Activated CD4-positive, alpha-beta T cell treated with anti-CD3 and anti-CD28 coated beads for 24 hours (primary cell): ENCODE measurements at regions not wholly inside any gene's neighbourhood (a gene's known extent, or its start where the extent isn't known, plus 50 kb on each side); places are given as distances from the start of the nearest gene placed in this dataset.

Experiments
- DNase-seq, 2 donors: peaks; one replicate each; pipeline ENCODE4 v3.0.0-alpha.2; 2020; ENCODE audit warnings: low read depth in 2 of 2

DNA sequence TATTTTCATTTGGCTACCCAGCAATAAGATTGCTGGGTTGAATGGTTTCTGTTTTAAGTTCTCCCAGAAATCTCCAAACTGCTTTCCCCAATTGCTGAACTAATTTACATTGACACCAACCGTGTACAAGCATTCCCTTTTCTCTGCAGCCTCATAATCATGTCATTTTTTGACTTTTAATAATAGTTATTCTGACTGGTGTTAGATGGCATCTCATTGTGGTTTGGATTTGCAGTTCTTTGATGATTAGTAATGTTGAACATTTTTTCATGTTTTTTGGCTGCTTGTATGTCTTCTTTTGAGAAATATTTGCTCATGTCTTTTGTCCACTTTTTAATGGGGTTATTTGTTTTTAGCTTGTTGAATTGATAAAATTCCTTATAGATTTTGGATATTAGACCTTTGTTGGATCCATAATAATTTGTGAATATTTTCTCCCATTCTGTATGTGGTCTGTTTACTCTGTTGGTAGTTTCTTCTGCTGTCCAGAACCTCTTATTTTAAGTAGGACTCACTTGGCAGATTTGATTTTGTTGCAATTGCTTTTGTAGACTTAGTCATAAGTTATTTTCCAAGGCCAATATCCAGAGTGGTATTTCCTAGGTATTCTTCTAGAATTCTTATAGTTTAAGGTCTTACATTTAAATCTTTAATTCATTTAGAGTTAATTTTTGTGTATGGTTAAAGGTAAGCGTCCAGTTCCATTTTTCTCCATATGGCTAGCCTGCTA, 793.7 kb downstream of the BRINP1 start:
- DNase-seq = no peak

DNA sequence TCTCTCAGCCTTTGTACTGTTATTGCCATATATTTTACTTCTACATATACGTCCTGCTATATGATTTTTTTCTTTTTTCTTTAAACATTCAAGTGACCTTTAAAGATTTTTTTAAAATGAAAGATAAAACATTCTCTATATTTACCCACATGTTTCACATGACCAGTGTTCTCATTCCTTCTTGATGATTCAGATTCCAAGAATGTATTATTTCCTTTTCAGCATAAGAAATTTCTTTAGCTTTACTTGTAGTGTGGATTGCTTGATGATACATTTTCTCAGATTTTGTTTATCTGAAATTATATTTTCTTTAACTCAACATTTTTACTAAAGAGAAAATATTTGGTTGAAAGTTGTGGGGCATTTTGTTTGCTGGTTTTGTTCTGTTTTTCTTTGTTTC, 792.1 kb downstream of the BRINP1 start:
- DNase-seq = no peak

DNA sequence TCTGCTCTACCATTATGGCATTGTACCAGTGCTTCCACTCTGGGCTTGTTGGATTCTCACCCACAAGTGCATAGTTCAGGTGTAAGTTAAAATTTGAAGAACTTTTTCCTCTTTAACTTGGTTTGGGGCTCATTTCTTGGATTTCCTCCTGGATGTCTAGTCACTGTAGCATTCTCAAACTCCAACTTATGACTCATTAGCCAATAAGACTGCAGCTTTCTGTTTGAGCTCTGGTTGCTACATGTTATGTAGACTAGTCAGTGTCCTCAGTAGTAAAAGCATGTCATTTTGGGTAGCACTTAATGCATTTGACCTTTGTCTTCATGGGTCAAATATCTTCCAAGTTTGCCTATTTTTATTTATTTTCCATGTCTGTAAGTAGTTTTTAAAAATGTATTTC, 790.8 kb downstream of the BRINP1 start:
- no peak for DNase-seq

DNA sequence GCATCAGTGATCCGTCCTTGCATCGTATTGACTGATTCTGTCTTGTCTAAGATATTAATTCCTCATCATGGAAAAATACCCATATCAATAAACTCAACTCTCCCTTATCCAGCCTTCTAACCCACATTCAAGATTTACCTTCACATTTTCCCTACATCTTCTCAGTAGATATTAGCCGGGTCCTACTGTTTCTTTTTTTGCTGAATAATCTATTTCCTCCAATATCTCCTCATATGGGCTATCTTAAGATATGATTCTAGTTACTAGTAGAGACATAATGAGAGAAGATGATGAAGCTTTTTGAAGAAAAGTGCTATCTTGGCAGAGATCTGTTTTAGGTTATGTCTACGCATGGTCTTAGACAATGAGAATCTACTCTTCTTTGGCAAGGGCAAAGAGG, 785.8 kb downstream of the BRINP1 start:
- no peak for DNase-seq

DNA sequence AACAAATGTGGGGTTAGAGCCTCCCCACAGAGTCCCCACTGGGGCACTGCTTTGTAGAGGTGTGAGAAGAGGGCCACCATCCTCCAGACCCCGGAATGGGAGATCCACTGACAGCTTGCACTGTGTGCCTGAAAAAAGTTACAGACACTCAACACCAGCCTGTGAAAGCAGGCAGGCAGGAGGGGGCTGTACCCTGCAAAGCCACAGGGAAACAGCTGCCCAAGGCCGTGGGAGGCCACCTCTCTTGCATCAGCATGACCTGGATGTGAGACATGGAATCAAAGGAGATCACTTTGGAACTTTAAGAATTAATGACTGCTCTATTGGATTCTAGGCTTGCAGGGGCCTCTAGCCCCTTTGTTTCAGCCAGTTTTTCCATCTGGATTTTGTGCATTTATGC, 782.3 kb downstream of the BRINP1 start:
- no peak for DNase-seq

DNA sequence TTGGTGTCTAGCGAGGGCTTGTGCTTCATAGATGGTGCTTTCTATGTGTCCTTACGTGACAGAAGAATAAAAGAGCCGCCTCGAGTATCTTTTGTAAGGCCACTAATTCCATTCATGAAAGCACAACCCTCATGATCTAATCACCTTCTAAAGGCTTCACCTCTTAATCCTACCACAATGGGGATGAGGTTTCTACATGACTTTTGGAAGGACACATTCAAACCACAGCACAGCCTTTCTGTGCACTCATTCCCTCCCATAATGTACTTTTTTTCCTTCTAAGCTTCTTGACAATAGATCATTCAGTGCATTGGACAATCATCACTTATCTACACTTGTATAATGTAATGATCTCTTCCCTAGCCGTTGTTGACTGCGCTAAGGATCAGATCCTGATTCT, 774.8 kb downstream of the BRINP1 start:
- DNase-seq = no peak

DNA sequence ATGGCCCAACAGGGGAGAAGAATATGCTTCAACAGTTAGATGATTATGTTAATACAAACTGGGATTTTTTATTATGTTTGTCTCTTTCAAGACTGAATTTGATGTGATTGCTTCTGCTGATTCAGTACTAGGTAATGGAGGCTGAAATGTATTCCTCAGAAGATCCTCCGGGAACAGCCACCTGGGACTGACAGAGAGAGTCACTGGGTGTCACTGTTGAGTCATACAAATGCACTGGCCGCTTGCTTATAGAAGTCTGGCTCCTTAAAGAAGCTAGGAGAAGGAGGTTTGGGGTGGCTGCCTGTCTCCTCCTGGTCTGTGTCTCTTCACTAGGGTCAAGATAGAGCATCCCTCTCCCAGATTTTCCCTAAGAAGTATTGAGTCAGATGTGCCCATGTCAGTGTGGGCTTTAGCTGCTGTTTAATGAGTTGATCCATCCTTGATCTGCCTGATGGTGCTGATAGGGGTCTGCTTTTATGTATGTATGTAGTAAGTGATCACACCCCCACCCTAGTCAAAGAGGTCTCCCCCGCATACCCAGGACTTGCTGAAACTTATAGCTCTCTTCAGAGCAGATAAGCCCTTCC, 773.4 kb downstream of the BRINP1 start:
- DNase-seq = no peak

DNA sequence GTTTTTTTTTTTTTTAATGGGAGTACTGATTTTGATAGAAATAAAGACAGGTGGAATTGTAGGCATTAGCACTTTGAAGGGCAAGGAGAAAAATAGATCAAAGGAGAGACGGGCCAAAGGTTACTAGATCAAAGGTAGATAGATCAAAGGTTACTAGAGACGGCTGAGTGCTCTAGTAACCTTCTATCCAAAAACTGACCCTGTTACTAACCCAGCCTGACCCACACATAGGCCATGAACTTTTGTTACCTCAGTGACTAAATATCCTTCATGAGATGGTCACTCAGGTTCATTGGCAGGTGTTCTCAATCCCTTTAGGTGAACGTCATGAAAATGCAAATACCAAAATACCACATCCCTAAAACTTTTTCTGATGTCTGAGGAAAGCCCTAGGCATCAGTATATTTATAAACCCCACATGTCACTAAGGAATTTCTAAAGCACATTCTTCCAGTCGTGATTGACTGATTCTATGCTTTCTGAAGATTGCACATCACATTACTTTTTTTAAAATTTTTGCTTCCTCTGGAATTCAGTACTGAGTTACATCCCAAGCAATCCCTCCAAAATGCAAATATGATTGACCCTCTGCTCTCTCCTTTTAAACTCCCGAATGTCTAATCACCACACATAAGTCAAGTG, 772.7 kb downstream of the BRINP1 start:
- DNase-seq = no peak

DNA sequence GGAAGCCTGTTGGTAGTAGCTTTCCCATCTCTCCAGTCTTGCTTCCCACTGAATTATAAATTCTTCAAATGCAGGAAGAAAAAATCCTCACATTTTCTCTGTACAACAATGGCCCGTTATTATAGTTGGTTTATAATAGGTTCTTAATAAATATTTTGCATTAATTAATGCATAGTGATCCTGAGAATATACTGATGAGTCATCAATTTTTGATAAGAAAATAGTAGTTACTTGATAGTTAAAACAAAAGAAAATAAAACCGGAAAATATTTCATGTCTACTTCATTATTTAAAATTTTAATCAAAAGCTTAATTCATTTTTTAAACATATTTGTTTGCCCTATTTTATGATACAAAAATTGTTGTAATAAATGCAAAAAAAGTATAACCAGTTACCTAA, 762.6 kb downstream of the BRINP1 start:
- DNase-seq = no peak

DNA sequence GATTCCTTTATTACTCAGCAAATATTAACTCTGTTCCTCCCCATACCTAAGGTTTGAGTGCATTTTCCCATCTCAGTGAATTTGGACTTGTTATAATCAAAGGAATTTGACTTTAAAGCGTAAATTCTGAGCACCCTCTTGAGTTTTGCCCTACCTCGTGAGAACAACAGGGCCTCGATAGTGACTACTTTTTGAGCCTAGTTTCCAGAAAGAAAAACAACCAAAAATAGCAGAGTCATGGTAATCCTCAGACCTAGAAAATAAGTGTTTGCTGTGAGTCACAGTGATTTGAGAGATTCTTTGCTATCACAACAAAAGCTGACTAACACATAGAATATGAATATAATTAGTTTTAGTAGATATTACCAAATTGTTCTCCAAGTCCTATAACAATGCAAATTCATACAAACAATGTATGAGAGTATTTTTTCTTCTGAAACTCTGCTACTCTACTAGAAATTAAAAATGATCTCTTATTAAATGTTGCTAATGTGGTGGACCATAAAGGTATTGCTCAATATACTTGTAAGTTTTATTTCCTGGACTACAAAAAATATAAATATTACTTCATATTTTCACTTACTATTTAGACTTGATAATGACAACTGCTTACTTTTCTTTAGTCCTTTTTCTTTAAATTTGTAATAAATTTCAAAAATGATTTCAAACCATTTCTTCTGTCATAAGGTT, 759.7 kb downstream of the BRINP1 start:
- DNase-seq = no peak

DNA sequence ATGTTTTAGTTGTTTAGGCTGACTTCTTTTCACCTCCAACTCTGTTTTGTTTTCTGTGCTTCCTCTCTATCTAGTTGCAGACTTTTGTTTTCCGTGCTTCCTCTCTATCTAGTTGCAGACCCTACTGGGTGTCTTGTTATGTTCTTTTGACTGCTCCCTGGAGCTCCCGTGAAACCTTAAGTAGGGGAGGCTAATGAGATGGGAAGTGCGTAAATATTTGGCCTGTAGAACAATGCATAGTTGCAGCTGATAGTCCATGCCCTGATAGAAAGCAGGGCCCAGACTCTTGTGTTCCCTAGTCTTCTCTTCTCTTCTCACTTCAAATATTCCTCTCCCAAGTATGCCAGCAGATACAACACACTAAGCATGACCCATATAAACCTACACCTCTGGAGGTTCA, 757.0 kb downstream of the BRINP1 start:
- no peak for DNase-seq

DNA sequence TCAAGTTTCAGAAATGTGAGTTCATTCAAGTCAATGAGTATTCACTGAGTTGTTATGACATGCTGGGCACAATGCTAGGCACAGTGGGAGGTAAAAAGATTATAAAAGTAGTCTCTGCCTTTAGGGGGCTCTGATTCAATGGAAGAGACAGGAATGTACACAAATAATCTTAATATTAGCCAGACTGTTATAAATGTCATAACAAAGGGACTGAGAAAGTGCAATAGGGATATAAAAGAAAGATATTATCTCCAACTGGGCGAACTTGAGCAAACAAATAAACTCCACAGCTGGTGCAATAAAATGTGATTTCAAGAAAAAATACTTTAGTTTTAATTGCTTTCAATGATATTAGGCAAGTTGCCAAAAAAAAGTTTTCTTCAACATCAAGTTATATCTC, 755.2 kb downstream of the BRINP1 start:
- DNase-seq = no peak

DNA sequence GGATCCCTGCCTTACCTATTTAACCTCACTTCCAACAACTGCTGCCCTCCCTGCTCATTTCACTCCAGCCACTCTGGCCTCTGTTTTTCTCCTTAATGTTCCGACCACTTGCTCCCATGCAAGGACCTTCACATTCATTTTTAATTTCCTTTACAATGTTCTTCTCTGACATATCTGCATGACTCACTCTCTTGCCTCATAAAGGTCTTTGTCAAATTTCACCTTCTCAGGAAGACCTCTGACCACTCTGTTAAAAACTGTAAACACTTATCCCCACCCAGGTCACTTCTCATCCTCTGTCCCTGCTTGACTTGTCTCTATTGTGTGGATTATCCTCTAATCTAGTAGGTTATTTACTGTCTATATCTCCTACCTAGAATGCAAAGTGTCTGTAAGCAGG, 751.2 kb downstream of the BRINP1 start:
- DNase-seq = no peak

DNA sequence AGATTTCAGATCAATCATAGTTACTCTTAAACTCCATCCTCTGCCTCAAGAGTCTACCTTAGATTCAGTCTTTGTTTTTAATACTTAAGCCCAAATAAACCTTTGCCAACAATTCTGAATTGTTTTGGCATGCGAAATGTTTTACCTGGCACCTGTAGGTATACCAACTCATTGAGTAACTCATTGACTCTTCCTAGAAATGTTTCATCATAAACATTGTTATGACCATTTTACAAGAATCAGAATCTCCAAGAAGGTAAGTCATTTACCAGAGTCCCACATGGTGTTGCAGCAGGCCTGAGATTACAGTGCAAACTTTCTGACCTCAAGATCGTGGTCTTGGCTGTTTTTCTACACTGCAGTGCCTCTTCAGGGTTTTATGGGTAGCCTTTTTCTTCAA, 750.4 kb downstream of the BRINP1 start:
- DNase-seq = no peak

DNA sequence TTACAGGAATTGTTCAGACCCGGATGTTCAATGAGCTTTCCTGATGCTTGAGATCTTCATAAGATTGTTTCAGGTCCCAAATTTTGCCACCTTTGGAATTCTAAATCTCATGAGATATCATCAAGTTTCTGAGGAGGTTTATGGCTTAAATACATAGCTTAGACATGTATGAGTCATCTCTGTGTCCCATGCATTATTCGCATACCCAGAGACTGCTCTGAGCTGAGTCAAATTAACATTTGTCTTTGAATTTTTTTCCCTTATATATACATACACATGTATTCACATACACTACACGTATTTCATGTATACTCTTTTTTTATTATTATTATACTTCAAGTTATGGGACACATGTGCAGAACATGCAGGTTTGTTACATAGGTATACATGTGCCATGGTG, 744.6 kb downstream of the BRINP1 start:
- DNase-seq = no peak

DNA sequence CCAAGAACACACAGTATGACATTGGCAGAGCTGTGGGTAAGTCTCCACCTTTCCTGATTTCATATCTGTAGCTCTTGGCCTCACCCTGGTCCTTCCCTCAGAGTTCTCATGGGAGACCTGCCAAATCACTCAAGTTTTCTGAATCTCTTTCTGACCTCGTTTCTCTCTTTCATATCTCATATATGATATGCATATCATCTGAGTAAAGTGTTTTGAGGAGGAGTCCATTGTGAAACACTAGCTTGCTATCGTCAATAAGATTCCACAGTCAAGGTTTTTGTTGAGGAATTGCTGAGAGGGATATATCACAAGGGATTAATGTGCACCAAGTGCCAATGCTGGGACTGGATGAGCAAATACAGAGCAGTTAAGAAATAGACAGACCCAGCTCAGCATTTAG, 739.2 kb downstream of the BRINP1 start:
- DNase-seq = no peak

DNA sequence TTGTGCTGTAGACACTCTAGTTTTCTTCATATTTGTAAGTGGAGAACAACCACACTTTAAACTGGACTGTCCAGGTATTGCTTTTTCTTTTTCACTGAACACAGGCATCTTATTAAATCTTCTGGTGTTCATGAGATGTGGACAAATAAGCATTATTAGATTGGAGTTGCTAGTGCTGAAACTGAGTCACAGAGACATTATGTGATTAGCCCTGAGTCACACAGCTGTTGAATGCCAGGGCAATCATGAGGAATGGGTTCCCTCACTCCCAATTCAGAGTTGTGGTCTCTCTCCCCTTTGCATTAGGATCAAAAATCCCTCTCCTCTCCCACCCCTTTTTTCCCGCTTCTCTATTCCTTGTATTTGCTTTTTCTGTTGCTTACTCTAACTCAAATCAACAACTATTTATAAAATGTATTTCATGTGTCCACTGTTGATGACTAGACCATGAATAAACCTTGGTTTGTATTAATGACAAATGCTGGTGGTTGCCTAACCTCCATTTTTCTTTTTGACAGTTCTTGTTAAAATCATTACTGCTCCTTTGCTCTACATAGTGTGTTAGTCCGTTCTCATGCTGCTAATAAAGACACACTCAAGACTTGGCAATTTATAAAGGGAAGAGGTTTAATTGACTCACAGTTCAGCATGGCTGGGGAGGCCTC, 738.2 kb downstream of the BRINP1 start:
- DNase-seq = no peak

DNA sequence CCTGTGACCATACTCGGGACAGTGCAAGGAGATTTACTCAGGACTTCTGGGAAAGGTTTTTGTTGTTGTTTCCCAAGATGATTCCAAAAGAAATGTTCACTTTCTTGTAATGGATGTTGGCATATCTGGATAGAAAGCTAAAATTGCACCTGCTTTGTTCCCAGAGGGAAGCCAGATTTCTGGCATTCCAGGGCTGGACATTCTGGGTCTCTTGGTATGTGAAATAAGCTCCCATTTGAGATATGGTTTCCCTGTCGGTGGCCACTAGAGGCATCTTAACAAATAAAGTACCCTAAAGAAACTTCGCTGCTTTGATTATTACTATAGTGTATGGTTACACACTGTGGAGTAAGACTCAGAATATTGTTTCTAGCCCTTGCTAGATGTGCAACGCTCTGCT, 737.3 kb downstream of the BRINP1 start:
- DNase-seq = no peak

DNA sequence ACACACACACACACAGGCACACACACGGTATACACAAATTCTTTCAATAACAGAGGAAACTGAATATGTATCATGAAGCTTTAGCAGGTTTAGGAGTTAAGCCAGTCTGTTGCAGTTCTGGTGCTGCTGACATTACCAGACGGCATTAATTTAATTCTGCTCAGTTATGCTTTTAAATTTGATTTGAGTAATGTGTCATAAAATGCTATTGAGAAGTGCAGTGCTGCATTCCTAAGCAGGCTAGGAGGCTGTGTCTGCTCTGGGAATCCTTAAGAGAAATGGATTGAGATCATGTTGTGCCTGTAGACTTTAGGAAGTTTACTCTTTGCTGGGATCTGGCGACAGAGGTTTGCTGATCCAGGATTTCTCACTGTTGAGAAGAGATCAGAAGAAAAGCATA, 733.8 kb downstream of the BRINP1 start:
- DNase-seq = no peak

DNA sequence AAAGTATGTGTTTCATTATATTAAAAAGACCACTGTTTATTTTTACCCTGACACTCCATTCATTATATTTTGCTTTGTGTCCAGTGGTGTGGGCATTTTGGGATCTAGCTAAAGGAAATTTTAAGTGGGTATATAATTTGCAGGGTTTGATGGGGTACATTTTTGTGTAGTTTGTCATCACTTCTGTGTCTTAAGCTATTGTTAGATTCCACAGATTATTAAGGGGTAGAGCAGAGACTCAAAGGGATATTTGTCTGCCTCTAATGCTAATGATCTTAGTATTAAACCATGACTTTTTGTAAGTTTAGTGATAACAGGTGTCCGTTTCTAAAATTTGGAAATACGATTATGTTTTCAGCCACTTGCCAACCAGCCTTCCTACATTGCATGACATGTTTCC, 731.6 kb downstream of the BRINP1 start:
- DNase-seq = no peak

DNA sequence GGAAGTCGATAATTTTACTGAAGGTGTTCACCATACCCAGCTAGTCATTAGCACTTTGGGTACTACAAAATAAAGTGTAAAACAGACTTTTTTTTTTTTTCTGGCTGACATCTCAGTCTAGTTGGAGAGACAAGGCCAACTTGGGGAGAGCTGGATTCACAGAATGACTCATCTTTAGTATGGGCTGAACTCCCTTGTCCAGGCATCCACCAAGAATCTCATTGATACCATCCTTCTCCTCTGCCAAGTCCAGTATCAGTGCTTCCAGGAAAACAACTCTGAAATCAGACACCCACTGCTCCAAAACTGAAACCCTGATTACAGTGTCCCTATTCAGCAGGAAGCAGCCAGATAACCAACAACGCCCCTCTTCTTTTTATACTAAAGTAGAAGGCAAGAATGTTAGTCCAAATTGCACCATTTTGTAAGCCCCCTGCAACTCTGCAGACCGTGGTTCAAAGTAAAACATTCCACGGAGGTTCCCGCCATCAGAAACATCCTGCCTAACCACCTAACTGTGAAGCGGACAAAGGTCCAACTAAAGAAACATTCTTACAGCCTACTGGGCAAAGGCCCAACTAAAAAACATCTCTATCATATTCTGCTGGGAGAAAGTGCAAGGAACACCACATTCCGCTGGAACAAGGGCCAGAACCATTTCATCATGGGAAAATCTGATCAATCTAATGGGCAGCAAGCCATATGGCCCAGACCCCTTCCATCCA, 728.2 kb downstream of the BRINP1 start:
- no peak for DNase-seq

DNA sequence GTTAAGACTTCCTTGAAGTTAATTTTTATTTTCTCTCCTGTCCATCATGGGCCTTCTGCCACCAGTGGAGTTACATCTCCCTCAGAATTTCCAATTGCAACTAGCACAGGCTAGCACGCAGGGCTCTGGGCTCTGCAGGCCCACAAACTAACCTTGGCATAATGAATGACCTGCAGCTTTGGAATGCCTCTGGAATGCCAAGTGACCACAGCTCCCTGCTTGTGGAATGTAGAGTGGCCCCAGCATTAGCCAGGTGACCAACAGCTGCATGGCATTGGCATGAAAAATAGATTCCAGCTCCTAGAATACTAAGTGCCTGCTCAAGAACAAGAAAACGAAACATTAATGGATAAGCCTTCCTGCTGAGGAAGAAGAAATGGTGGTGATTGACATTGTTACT, 726.1 kb downstream of the BRINP1 start:
- no peak for DNase-seq
